ENCODE measurements at regions not wholly inside any gene's neighbourhood (a gene's known extent, or its start where the extent isn't known, plus 50 kb on each side); places are given as distances from the start of the nearest gene placed in this dataset.

GRCh38 chr13:84405286-84405685, 523.0 kb upstream of the SLITRK1 start:
- Histone ChIP-seq H3K79me2 (ENCODE audit: insufficient read depth, low read length) (no peaks in the 10 kb centered on the region), H3K9me3 (ENCODE audit: low read length) (no peaks in the 10 kb centered on the region), H3K27ac (ENCODE audit: low read depth, low read length, poor library complexity, severe bottlenecking) (no peak overlapping the region), H3K4me2 (ENCODE audit: low read length) (no peak overlapping the region), H3F3A (ENCODE audit: insufficient read depth, low read length) (no peaks in the 10 kb centered on the region), H3K4me3 (ENCODE audit: low read depth, low read length, poor library complexity, severe bottlenecking) (no peak overlapping the region), H3K27me3 (ENCODE audit: insufficient read depth, low read length) (no peaks in the 10 kb centered on the region), H2AFZ (ENCODE audit: low read length) (no peak overlapping the region), H3K9me2 (ENCODE audit: low read depth, low read length) (no peaks in the 10 kb centered on the region; the same call in 1 of the 2 replicates), H3K9ac (ENCODE audit: low read length) (no peak overlapping the region), H4K20me1 (ENCODE audit: insufficient read depth, low read length) (no peaks in the 10 kb centered on the region), H3K36me3 (ENCODE audit: insufficient read depth, low read length) (no peaks in the 10 kb centered on the region), H3K4me1 (ENCODE audit: insufficient read depth, low read length, severe bottlenecking) (no peaks in the 10 kb centered on the region)
- TF ChIP-seq EZH2 (IDR thresholded peaks at IDR 0.05; ENCODE audit: borderline replicate concordance, low read length): no peak
- no peak for TF ChIP-seq CTCF (IDR thresholded peaks at IDR 0.05; ENCODE audit: low read length)

- no peak overlapping the region for H2AFZ ChIP-seq (ENCODE audit: low read length)
- no peaks in the 10 kb centered on the region for H3K27me3 ChIP-seq (ENCODE audit: insufficient read depth, low read length)
- no peaks in the 10 kb centered on the region; the same call in 1 of the 2 replicates for H3K9me2 ChIP-seq (ENCODE audit: low read depth, low read length)
- H3F3A ChIP-seq (ENCODE audit: insufficient read depth, low read length): no peaks in the 10 kb centered on the region
- H4K20me1 ChIP-seq (ENCODE audit: insufficient read depth, low read length): no peaks in the 10 kb centered on the region
- peaks cover 13% of the 10 kb centered on the region; the same call in 1 of the 2 replicates for H3K9me3 ChIP-seq (ENCODE audit: low read length)
- H3K4me1 ChIP-seq (ENCODE audit: insufficient read depth, low read length, severe bottlenecking): no peaks in the 10 kb centered on the region
- no peaks in the 10 kb centered on the region for H3K36me3 ChIP-seq (ENCODE audit: insufficient read depth, low read length)
- H3K27ac ChIP-seq (ENCODE audit: low read depth, low read length, poor library complexity, severe bottlenecking): no peak overlapping the region
- TF ChIP-seq CTCF (IDR thresholded peaks at IDR 0.05; ENCODE audit: low read length) (no peak), EZH2 (IDR thresholded peaks at IDR 0.05; ENCODE audit: borderline replicate concordance, low read length) (no peak)
- no peaks in the 10 kb centered on the region for H3K79me2 ChIP-seq (ENCODE audit: insufficient read depth, low read length)
- no peak overlapping the region for H3K4me3 ChIP-seq (ENCODE audit: low read depth, low read length, poor library complexity, severe bottlenecking)
- no peak overlapping the region for H3K9ac ChIP-seq (ENCODE audit: low read length)
- no peak overlapping the region for H3K4me2 ChIP-seq (ENCODE audit: low read length)
Measured at GRCh38 chr13:84400706-84401105, 518.4 kb upstream of the SLITRK1 start.

- Histone ChIP-seq H3K79me2 (ENCODE audit: insufficient read depth, low read length) (no peaks in the 10 kb centered on the region), H3K36me3 (ENCODE audit: insufficient read depth, low read length) (no peaks in the 10 kb centered on the region), H3K4me3 (ENCODE audit: low read depth, low read length, poor library complexity, severe bottlenecking) (no peak overlapping the region), H3K27me3 (ENCODE audit: insufficient read depth, low read length) (no peaks in the 10 kb centered on the region), H3K9ac (ENCODE audit: low read length) (no peak overlapping the region), H2AFZ (ENCODE audit: low read length) (no peak overlapping the region), H3K27ac (ENCODE audit: low read depth, low read length, poor library complexity, severe bottlenecking) (no peak overlapping the region), H4K20me1 (ENCODE audit: insufficient read depth, low read length) (no peaks in the 10 kb centered on the region), H3K4me2 (ENCODE audit: low read length) (no peak overlapping the region), H3K4me1 (ENCODE audit: insufficient read depth, low read length, severe bottlenecking) (no peaks in the 10 kb centered on the region), H3K9me3 (ENCODE audit: low read length) (peaks cover 13% of the 10 kb centered on the region; the same call in 1 of the 2 replicates), H3K9me2 (ENCODE audit: low read depth, low read length) (no peaks in the 10 kb centered on the region; the same call in 1 of the 2 replicates), H3F3A (ENCODE audit: insufficient read depth, low read length) (no peaks in the 10 kb centered on the region)
- TF ChIP-seq EZH2 (IDR thresholded peaks at IDR 0.05; ENCODE audit: borderline replicate concordance, low read length) (no peak), CTCF (IDR thresholded peaks at IDR 0.05; ENCODE audit: low read length) (no peak)
Measured at GRCh38 chr13:84399320-84400085, 517.2 kb upstream of the SLITRK1 start.
